Osteoblast (primary cell): ENCODE measurements at regions not wholly inside any gene's neighbourhood (a gene's known extent, or its start where the extent isn't known, plus 50 kb on each side); places are given as distances from the start of the nearest gene placed in this dataset.

ENCODE experiments used
- DNase-seq: peaks from one replicate; pipeline ENCODE4 v3.0.0; 2011; ENCODE audit warnings: low spot score, mixed read lengths; ENCODE audit not compliant: insufficient read length; ENCODE audit errors: missing footprints
- H2AFZ ChIP-seq: 2 replicates; pipeline ENCODE4 v1.6.0; 2011; ENCODE audit warnings: mild to moderate bottlenecking, low read length
- H3K27ac ChIP-seq: 2 replicates; pipeline ENCODE4 v1.5.1; 2011; ENCODE audit warnings: mild to moderate bottlenecking, low read depth, low read length, moderate library complexity
- H3K27me3 ChIP-seq: 2 replicates; pipeline ENCODE4 v1.6.0; 2012; ENCODE audit warnings: mild to moderate bottlenecking, control low read depth, inconsistent platforms, low read length, moderate library complexity; ENCODE audit not compliant: insufficient read depth
- H3K36me3 ChIP-seq: 2 replicates; pipeline ENCODE4 v1.5.1; 2011; ENCODE audit warnings: mild to moderate bottlenecking, low read length, control low read depth, moderate library complexity; ENCODE audit not compliant: insufficient read depth
- H3K4me1 ChIP-seq: 2 replicates; pipeline ENCODE4 v1.5.1; 2011; ENCODE audit warnings: mild to moderate bottlenecking, low read length, control low read depth, moderate library complexity; ENCODE audit not compliant: insufficient read depth
- H3K4me2 ChIP-seq: 2 replicates; pipeline ENCODE4 v1.6.0; 2011; ENCODE audit warnings: mild to moderate bottlenecking, low read length; ENCODE audit not compliant: insufficient read depth
- H3K4me3 ChIP-seq: fragments of 200-600 bp; sonication (generic); 3 replicates; pipeline ENCODE4 v1.5.1; 2012; ENCODE audit warnings: mild to moderate bottlenecking, low read length, inconsistent platforms; ENCODE audit not compliant: insufficient read depth
- H3K79me2 ChIP-seq: 2 replicates; pipeline ENCODE4 v1.6.0; 2012; ENCODE audit warnings: mild to moderate bottlenecking, low read length, control low read depth, inconsistent platforms; ENCODE audit not compliant: insufficient read depth
- H3K9me3 ChIP-seq: 2 replicates; pipeline ENCODE4 v1.5.1; 2011; ENCODE audit warnings: low read depth, low read length, control low read depth
- H4K20me1 ChIP-seq: 2 replicates; pipeline ENCODE4 v1.6.0; 2012; ENCODE audit warnings: mild to moderate bottlenecking, low read length, control low read depth; ENCODE audit not compliant: insufficient read depth
- TF ChIP-seq, protein P1 (sequence below): IDR thresholded peaks from 2 replicates; pipeline ENCODE4 v1.5.1; 2011; ENCODE audit warnings: mild to moderate bottlenecking, low read depth, low read length, moderate library complexity; ENCODE audit errors: extremely low read depth

DNA sequence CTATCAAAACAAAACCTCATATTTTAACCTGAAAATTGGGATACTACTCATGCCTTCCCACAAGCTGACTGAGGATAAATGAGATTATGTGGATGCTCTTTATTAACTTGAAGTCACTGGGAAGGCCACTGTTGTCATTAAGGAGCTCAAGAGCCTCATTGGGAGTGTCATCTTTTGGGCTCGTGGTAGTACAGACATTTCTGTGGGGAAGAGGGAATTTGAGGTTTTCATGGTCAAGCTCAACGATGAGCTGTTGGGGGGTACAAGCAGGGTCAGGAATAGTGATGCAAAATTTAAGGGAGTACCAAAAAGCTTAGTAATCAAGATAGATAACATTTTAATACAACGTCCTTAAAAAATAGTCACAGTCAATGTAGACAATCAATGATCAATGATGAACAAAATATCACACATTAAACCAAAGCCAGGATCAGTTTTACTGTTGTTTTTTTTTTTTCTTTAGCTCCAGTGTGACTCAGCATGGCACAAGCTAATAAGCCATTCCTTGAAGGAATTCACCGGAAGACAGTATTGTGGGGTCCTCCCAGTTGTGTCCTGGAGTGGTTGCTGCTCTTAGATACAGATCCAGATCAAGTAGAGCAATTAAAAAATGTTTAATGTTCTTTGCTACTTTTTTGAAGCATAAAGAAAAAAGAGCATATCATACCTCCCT, 130.9 kb downstream of the C12orf75 start:
- H3K36me3 ChIP-seq = no peaks in the 10 kb centered on the region
- H3K9me3 ChIP-seq = no peaks in the 10 kb centered on the region
- DNase-seq = no peak
- H3K27me3 ChIP-seq = peaks cover 2% of the 10 kb centered on the region
- no peak overlapping the region for H3K4me2 ChIP-seq
- no peak overlapping the region for H3K27ac ChIP-seq
- no peaks in the 10 kb centered on the region for H3K4me1 ChIP-seq
- no peak overlapping the region for H2AFZ ChIP-seq
- H3K4me3 ChIP-seq = no peak overlapping the region
- H3K79me2 ChIP-seq = no peaks in the 10 kb centered on the region
- H4K20me1 ChIP-seq = no peaks in the 10 kb centered on the region
- TF ChIP-seq, protein P1, sequence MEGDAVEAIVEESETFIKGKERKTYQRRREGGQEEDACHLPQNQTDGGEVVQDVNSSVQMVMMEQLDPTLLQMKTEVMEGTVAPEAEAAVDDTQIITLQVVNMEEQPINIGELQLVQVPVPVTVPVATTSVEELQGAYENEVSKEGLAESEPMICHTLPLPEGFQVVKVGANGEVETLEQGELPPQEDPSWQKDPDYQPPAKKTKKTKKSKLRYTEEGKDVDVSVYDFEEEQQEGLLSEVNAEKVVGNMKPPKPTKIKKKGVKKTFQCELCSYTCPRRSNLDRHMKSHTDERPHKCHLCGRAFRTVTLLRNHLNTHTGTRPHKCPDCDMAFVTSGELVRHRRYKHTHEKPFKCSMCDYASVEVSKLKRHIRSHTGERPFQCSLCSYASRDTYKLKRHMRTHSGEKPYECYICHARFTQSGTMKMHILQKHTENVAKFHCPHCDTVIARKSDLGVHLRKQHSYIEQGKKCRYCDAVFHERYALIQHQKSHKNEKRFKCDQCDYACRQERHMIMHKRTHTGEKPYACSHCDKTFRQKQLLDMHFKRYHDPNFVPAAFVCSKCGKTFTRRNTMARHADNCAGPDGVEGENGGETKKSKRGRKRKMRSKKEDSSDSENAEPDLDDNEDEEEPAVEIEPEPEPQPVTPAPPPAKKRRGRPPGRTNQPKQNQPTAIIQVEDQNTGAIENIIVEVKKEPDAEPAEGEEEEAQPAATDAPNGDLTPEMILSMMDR = no peak

GRCh38 chr12:105461944-105462762, 131.7 kb downstream of the C12orf75 start:
- Histone ChIP-seq H3K4me2 (no peak overlapping the region), H3K27me3 (peaks cover 2% of the 10 kb centered on the region), H4K20me1 (no peaks in the 10 kb centered on the region), H3K36me3 (no peaks in the 10 kb centered on the region), H3K4me3 (no peak overlapping the region), H3K4me1 (no peaks in the 10 kb centered on the region), H3K27ac (no peak overlapping the region), H3K9me3 (no peaks in the 10 kb centered on the region), H2AFZ (no peak overlapping the region), H3K79me2 (no peaks in the 10 kb centered on the region)
- DNase-seq = no peak
- TF ChIP-seq, protein P1 = no peak

GRCh38 chr12:105462831-105463230, 132.3 kb downstream of the C12orf75 start:
- Histone ChIP-seq H3K4me3 (no peak overlapping the region), H3K79me2 (no peaks in the 10 kb centered on the region), H3K27ac (no peak overlapping the region), H3K9me3 (no peaks in the 10 kb centered on the region), H2AFZ (no peak overlapping the region), H3K36me3 (no peaks in the 10 kb centered on the region), H3K4me1 (no peaks in the 10 kb centered on the region), H3K27me3 (peaks cover 2% of the 10 kb centered on the region), H3K4me2 (no peak overlapping the region), H4K20me1 (no peaks in the 10 kb centered on the region)
- DNase-seq = peak; percentile 76
- TF ChIP-seq, protein P1 = no peak

GRCh38 chr12:105464406-105464805, 133.9 kb downstream of the C12orf75 start:
- TF ChIP-seq, protein P1 = no peak

More at GRCh38 chr12:105464406-105464805, 133.9 kb downstream of the C12orf75 start:
- H3K4me2 ChIP-seq = no peak overlapping the region
- H3K27me3 ChIP-seq = peaks cover 2% of the 10 kb centered on the region
- no peak overlapping the region for H3K27ac ChIP-seq
- no peak overlapping the region for H3K4me3 ChIP-seq
- H3K79me2 ChIP-seq = no peaks in the 10 kb centered on the region
- DNase-seq = no peak
- no peaks in the 10 kb centered on the region for H3K4me1 ChIP-seq
- no peaks in the 10 kb centered on the region for H3K9me3 ChIP-seq
- H4K20me1 ChIP-seq = no peaks in the 10 kb centered on the region
- H3K36me3 ChIP-seq = no peaks in the 10 kb centered on the region
- no peak overlapping the region for H2AFZ ChIP-seq
